HG02798 (cell line): ENCODE measurements at regions not wholly inside any gene's neighbourhood (a gene's known extent, or its start where the extent isn't known, plus 50 kb on each side); places are given as distances from the start of the nearest gene placed in this dataset.

Experiments used
- ATAC-seq: cut with Tn5 transposase; IDR thresholded peaks from one replicate; pipeline ENCODE4 v1.9.1; 2021; ENCODE audit warnings: mild to moderate bottlenecking; ENCODE audit not compliant: unreplicated experiment, poor library complexity

DNA sequence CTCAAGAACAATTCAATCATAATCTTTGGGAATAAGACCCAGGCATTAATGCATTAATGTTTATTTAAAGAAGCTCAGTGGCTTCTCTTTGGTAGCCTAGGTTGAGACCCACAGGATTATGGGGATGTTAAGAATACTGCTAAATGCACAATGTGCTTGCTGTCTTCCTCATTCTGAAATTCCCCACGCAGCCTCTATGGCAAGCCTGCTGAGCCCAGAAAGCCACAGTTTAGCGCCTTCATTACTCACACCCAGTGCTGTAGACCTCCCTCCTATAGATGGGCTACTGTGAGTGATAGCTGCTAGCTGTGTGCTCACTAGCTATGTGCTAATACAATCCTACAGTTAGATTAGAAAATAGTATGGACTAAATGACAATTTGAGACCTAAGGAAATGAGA, 90.6 kb downstream of the TNFSF13B start:
- ATAC-seq, result no peak

GRCh38 chr13:108361769-108362168, 92.3 kb downstream of the TNFSF13B start:
- ATAC-seq, result no peak

DNA sequence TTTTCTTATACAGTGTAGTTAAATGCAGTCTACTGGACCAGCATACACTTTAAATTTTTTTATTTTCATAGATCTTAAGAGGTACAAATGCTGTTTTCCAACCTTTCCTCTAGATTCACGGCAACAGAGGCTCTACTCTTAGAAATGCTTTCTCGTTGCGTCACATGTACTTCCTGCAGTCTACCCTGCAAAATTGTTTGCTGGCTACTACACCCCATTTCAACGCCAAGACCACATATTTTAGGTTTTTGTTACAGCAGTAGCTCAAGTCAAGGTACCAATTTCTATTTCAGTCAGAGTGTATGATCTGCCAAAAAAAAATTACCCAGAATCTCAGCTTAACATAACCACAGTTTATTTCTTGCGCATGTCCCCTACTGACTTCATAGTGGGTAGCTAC, 94.1 kb downstream of the TNFSF13B start:
- ATAC-seq, result no peak

DNA sequence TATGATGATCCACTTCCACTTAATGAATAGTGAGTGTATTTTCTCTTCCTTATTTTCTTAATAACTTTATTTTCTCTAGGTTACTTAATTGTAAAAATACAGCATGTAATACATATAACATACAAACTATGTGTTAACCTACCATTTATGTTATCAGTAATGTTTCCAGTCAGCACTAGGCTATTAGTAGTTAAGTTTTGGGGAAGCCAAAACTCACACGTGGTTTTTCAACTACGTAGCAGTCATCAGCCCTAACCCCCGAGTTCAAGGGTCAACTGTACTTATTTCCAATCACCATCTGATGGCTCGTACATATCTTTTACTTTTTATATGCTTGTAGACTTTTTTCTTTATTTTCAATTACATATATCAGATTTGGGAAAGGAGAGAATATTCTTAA, 95.7 kb downstream of the TNFSF13B start:
- no peak for ATAC-seq

- ATAC-seq, result no peak
Observed at GRCh38 chr13:108368250-108368905, 98.9 kb downstream of the TNFSF13B start.

DNA sequence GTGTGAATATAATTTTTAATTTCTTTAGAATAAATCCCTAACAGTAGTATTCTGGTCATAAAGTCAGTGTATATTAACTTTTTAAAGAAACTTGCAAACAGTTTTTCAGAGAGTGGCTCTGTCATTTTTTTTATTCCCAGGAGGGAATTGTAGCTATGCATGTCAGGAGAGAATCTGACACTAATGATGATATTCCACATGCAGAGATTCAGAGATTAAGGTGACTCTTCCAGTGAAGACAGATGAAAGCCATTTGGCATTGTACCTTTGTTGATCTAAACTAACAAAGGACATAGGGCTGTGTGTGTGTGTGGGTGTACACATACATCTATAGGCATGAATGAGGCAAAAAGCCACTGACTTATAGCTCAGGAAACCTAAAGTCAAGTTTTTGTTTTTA, 99.9 kb downstream of the TNFSF13B start:
- ATAC-seq, result no peak

GRCh38 chr13:108375034-108375433, 105.5 kb downstream of the TNFSF13B start:
- no peak for ATAC-seq

DNA sequence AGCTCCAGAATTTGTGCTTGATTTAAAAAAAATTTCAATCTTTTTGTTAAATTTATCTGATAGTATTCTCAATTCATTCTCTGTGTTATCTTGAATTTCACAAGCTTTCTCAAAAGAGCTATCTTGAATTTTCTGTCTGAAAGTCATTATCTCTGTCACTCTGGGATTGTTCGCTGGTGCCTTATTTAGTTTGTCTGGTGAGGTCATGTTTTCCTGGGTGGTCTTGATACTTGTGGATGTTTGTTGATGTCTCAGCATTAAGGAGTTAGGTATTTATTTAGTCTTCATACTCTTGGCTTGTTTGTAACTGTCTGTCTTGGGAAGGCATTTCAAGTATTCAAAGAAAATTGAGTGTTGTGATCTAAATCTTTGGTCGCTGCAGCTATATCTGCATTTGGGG, 106.3 kb downstream of the TNFSF13B start:
- ATAC-seq, result no peak

- no peak for ATAC-seq
Observed at GRCh38 chr13:108376308-108376707, 106.8 kb downstream of the TNFSF13B start.

DNA sequence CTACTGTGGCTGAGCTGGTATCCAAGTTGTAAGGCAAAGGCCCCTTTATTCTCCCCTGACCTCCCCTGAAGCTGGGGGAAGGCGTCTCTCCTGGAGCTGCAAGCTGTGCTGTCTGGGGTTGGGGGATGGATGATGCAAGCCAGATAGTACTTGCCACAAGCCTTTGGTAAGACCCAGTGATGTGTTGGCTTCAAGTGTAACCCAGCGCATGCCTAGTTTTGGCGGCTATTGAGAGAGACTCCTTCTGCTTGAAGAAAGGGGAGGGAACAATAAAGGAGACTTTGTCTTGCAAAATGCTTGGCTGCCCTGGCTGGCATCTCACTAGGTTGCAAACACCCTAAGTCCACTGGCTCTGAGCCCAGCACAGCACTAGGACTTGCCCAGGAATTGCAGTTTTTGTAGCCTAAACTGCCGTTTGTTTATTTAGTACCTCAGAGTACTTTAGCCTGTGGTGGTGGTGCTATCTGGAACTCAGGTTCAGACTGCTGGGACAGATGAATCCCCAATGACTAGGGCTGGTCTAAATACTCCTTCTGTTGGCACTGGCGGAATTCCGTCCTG, 108.2 kb downstream of the TNFSF13B start:
- no peak for ATAC-seq

- no peak for ATAC-seq
Observed at GRCh38 chr13:108383667-108384066, 114.1 kb downstream of the TNFSF13B start.

DNA sequence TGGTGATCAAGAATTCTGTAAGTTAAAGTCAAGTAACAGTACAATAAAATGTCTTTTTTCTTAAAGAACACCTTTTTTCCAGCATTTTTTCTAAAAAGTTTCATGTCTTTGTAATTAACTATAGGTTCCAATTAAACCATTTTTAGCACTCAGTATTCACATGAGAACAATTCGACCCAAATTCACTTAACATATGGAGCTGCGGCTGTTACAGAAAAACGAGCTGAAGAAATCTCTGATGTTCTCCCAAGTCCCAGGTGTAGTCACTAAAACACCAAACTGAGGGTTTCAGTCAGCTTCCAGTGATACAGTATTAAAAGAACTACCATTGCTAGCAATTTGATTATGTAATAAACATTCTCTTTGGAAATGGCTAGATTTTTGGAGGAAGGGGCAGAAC, 117.6 kb downstream of the TNFSF13B start:
- ATAC-seq, result no peak

- no peak for ATAC-seq
Observed at GRCh38 chr13:108402850-108403249, 133.3 kb downstream of the TNFSF13B start.

GRCh38 chr13:108407495-108407894, 138.0 kb downstream of the TNFSF13B start:
- ATAC-seq, result no peak

- no peak for ATAC-seq
Observed at GRCh38 chr13:108408672-108409071, 139.2 kb downstream of the TNFSF13B start.

GRCh38 chr13:108409730-108410129, 140.2 kb downstream of the TNFSF13B start:
- ATAC-seq, result no peak

- no peak for ATAC-seq
Observed at GRCh38 chr13:108419768-108420167, 150.2 kb downstream of the TNFSF13B start.

- ATAC-seq, result no peak
Observed at GRCh38 chr13:108425056-108425455, 155.5 kb downstream of the TNFSF13B start.

DNA sequence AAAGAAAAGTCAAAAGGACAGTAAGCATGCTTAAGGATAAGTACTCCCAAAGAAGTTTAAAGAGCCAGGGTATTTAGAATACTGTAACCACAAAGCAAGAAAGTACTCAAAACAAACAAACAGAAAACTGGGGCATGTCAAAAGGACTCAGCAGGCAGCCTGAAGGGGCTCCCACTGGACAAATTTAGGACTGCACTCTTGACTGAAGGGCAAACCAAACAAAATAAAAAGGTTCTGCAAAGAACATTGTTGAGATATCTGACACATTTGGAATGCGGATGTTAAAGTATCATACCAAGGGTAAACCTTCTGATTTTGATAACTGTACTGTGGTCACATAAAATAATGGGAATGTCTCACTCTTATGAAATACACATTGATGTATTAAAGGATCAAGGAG, 157.4 kb downstream of the TNFSF13B start:
- no peak for ATAC-seq

DNA sequence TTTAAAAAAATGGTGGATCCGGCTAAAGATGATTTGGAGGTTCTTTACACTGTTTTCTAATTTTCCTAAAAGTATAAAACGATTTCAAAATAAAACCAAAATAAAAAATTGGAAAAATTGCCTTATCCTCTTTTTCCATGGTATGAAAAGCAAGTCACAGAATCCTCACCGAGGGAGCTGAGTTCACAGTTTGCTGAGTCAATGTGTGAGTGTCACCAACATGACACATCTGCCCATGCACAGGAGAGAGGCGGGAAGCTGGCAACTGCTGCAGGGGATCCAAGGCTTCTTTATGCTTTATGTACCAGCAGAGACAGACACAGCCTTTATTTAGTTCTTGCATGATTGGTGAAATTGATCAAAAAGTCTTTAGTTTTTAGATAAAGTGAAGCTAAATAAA, 157.8 kb downstream of the TNFSF13B start:
- ATAC-seq, result no peak

- no peak for ATAC-seq
Observed at GRCh38 chr13:108428691-108429090, 159.2 kb downstream of the TNFSF13B start.

GRCh38 chr13:108433976-108434755, 164.6 kb downstream of the TNFSF13B start:
- no peak for ATAC-seq
